Hypothalamus (tissue), 51 donors: ENCODE measurements at regions not wholly inside any gene's neighbourhood (a gene's known extent, or its start where the extent isn't known, plus 50 kb on each side); places are given as distances from the start of the nearest gene placed in this dataset.

ENCODE experiments used
- DNase-seq, 51 donors: peaks; one replicate each; lab custom pipeline; 2025; lab: John Stamatoyannopoulos, UW

DNA sequence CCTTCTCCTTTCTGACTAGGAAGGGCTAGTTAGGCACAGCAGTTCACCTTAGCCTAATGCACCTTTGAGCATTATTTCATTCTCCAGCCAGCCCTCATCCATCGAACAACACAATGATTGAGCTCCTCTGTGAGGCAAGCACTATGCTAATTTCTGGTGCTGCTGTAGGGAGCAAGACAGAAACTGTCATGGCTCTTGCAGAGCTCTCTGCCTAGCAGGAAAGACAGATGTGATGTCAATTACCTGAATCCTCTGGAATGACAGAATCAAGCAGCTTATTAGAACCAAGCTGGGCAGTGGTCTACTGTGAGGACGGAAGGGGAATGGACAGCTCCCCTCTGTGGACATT, 256.1 kb upstream of the NOCT start:
- DNase-seq = no peak

- DNase-seq = no peak
Measured at GRCh38 chr4:138758876-138759553, 256.6 kb upstream of the NOCT start.

- no peak for DNase-seq
Measured at GRCh38 chr4:138758196-138758595, 257.4 kb upstream of the NOCT start.

- no peak for DNase-seq
Measured at GRCh38 chr4:138757432-138757831, 258.1 kb upstream of the NOCT start.

- DNase-seq = no peak
Measured at GRCh38 chr4:138756519-138756918, 259.1 kb upstream of the NOCT start.

GRCh38 chr4:138751309-138751708, 264.3 kb upstream of the NOCT start:
- no peak for DNase-seq

GRCh38 chr4:138749303-138749702, 266.3 kb upstream of the NOCT start:
- no peak for DNase-seq

- no peak for DNase-seq
Measured at GRCh38 chr4:138741766-138742377, 273.7 kb upstream of the NOCT start.

- DNase-seq = no peak
Measured at GRCh38 chr4:138740816-138741745, 274.5 kb upstream of the NOCT start.

- no peak for DNase-seq
Measured at GRCh38 chr4:138736362-138736761, 279.2 kb upstream of the NOCT start.

GRCh38 chr4:138734746-138735145, 280.8 kb upstream of the NOCT start:
- no peak for DNase-seq

GRCh38 chr4:138728566-138728965, 287.0 kb upstream of the NOCT start:
- DNase-seq = no peak

DNA sequence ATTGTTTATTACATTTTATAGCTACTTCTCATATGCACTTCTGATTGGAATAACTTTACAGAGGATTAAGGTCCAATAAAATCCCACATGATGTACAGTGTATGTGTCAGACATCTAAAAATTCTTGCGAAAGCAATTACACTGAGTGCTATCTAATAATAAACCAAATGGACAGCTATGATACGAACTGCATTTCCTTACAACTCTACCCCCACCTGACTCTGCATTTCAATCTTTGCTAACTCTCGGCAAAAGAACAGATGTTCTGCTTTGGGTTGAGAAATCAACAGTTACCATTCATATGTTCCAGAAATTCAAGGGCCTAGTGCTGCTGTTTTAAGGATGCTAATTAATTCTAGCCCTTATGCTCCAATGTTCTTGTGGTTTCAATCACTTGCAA, 287.9 kb upstream of the NOCT start:
- no peak for DNase-seq

- DNase-seq = peak in 1 of 51 donors; percentile 38
Measured at GRCh38 chr4:138724530-138724929, 291.1 kb upstream of the NOCT start.

GRCh38 chr4:138716559-138717335, 298.8 kb upstream of the NOCT start:
- no peak for DNase-seq

DNA sequence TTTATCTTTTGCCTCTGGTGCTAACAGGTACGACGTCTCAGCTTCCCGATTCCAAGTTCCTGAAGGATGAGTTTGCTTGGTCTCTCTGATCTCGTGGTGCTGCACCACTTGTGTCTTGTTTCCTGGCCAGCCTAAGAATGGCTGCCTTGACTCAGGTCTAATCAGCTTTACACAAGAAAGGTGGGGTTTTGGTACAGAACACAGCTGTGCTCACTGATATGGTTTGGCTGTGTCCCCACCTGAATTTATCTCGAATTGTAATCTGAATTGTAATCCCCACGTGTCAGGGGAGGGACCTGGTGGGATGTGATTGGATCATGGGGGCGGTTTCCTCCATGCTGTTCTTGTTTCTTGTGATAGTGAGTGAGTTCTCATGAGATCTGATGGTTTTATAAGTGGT, 305.3 kb upstream of the NOCT start:
- no peak for DNase-seq

GRCh38 chr4:138709859-138710258, 305.7 kb upstream of the NOCT start:
- no peak for DNase-seq

DNA sequence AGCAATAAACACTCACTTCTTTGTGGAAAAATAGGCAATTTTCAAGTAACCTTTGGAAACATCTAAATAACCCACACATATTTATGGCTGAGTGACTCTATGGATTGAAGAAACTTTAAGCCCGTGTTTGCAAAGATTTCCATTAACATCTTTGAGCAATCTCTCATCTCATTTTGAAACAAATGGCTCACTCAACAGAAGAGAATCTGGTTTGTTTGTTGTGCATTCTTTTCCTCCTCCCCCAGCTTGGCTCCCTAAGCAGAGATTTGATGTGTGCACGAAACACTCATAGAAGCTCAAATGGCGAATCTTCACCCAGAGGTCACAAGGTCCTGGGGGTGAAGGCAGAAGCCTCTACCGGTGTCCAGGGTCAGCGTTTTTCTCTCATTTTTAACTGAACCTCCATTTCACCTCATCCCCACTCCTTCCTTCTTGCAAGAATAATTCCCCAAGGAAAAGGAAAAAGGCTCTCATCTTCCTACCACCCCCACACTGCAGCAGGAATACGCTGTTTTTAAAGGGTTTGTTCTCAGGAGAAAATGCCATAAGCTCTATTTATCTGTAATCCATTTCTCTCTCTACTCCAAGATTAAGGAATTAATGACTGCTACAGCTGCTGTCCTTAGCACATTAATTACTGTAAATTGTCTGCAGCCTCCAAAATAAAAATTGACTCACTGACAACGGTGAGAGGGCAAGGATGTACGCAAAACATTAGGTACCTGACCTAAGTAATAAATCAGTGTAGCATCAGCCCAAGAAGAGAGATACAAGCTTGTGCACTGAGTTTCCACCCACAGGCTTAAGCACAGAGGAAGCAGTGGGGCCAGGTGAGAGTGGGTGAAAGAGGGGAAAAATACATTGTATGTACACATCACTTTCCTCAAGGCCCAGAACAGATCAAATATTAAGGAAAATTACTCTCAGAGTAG, 307.6 kb upstream of the NOCT start:
- no peak for DNase-seq

- no peak for DNase-seq
Measured at GRCh38 chr4:138706201-138706600, 309.4 kb upstream of the NOCT start.
